ENCODE measurements at regions not wholly inside any gene's neighbourhood (a gene's known extent, or its start where the extent isn't known, plus 50 kb on each side); places are given as distances from the start of the nearest gene placed in this dataset.

DNA sequence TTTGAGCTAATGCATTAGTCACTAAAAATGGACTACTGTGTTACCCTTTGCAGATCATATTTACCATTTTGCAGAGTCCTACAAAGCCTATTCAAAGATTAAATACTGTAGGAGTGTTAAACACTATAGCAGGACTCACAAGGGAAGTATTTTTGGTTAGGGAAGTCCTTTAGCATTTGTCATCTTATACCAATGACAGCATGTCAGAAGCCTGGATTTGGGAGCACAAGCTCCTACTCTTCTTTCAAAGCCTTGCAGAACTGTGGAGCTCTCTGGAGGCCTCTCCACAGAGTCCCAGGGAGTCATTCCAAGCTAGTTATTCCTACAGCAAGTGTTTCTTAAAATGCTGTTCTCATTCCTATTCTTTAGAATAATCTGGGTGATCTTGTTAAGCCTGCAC lies 288.8 kb downstream of the PIK3R1 start:
- H3K27ac ChIP-seq (ENCODE audit: insufficient read depth in 1 of 2, low read depth in 1 of 2, low read length in 2 of 2, poor library complexity in 1 of 2, severe bottlenecking in 2 of 2), result no peak overlapping the region
- H3K4me3 ChIP-seq (ENCODE audit: control insufficient read depth in 1 of 7, extremely low read depth in 1 of 7, insufficient read depth in 4 of 7, low read depth in 2 of 7, low read length in 6 of 7), result no peak overlapping the region
- POLR2A ChIA-PET, result no interaction called here
- no peaks in the 10 kb centered on the region for H3K27me3 ChIP-seq (replicated peaks in 2 of 5; ENCODE audit: control insufficient read depth in 4 of 5, insufficient read depth in 5 of 5, low read length in 4 of 5)
- peaks cover 0 to 5% (median 0%) of the 10 kb centered on the region in 5 experiments for H3K9me3 ChIP-seq (ENCODE audit: control extremely low read depth in 1 of 5, control insufficient read depth in 4 of 5, insufficient read depth in 2 of 5, low read depth in 1 of 5, low read length in 4 of 5)
- no peaks in the 10 kb centered on the region for H3K36me3 ChIP-seq (ENCODE audit: control insufficient read depth in 4 of 4, insufficient read depth in 4 of 4, low read length in 3 of 4)
- CTCF ChIA-PET, result interaction anchor here (1.0 kb wide), 1 partner anchor 19 kb away, joined by 3 read pairs; no protein-coding TSS in a partner anchor
- no peak for DNase-seq
- H3K4me1 ChIP-seq (ENCODE audit: control extremely low read depth in 1 of 4, control insufficient read depth in 4 of 4, insufficient read depth in 4 of 4, low read length in 3 of 4), result no peaks in the 10 kb centered on the region

DNA sequence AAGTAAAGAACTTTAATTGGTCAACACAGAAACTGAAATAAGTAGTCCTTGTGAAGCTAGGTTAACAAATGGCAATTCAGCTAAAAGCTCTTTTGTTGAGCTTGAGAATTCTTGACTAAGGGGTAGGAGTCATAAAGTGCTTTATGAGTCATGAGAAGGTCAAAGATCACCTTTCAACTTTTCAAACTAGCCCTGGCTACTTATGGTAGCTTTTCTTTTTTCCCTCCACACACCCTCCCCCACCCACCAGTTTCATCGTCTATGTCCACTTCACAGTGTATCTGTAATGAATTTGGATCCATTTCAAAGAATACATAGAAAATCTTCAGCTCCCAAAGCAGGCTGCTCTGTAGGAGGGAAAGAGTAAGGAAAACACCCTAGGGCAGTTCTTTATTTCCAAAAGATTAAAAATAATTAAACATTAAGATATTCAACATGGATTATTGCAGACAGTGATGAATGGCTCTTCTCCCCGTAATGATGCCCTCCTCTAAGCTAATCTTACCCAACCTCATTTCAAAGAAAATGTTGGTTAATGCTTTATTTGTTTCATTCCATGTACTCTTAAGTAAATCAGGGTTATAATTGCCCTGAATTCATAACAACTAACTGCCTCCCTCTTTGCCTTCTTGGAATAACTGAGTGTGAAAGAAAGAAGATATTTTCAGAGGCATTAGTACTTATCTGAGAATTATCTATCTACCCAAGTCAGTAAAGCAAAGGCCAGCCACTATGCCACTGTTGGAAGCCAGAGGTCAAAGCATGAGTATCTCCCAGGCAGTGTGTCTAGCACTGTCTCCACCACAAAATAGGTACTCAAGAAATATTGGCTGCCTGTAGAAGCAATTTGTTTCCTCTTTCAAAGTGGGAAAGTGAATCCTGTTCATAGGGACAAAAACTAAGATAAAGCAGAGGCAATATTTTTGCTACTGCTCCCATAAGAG lies 290.6 kb downstream of the PIK3R1 start:
- ChIA-PET POLR2A (no interaction called here), CTCF (interaction anchor here (1.4 kb wide), 1 partner anchor 219 kb away, joined by 4 read pairs; no protein-coding TSS in a partner anchor)
- no peaks in the 10 kb centered on the region for H3K27me3 ChIP-seq (replicated peaks in 2 of 5; ENCODE audit: control insufficient read depth in 4 of 5, insufficient read depth in 5 of 5, low read length in 4 of 5)
- no peak overlapping the region for H3K27ac ChIP-seq (ENCODE audit: insufficient read depth in 1 of 2, low read depth in 1 of 2, low read length in 2 of 2, poor library complexity in 1 of 2, severe bottlenecking in 2 of 2)
- H3K9me3 ChIP-seq (ENCODE audit: control extremely low read depth in 1 of 5, control insufficient read depth in 4 of 5, insufficient read depth in 2 of 5, low read depth in 1 of 5, low read length in 4 of 5), result no peaks in the 10 kb centered on the region
- no peak overlapping the region for H3K4me3 ChIP-seq (ENCODE audit: control insufficient read depth in 1 of 7, extremely low read depth in 1 of 7, insufficient read depth in 4 of 7, low read depth in 2 of 7, low read length in 6 of 7)
- WGBS (ENCODE audit: insufficient coverage), result no CpG with 5 or more reads among the region's 2 CpGs
- no peak for DNase-seq
- H3K4me1 ChIP-seq (ENCODE audit: control extremely low read depth in 1 of 4, control insufficient read depth in 4 of 4, insufficient read depth in 4 of 4, low read length in 3 of 4), result no peaks in the 10 kb centered on the region
- H3K36me3 ChIP-seq (ENCODE audit: control insufficient read depth in 4 of 4, insufficient read depth in 4 of 4, low read length in 3 of 4), result no peaks in the 10 kb centered on the region

DNA sequence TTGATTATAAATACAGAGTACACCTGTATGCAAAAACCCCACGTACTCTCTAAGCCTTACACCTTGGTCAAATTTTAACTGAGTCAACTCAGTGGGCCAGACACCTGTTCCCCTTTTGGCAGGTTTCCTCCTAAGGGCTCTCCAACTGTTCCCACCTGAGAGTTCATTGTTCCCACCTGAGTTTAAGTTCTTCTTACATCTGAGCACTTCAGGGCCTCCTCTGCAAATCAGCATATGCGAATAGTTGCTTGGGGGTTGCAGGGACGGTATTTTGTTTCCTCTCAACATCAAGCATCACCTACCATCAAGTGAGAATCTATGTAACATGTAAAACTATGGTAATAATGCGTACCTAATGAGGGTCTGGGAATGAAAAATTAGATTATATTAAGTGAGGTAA lies 300.0 kb downstream of the PIK3R1 start:
- whole genome bisulfite sequencing (ENCODE audit: insufficient coverage), result 100% methylated on average over 1 of the region's 4 CpGs

GRCh38 chr5:68518286-68518685 lies 302.7 kb downstream of the PIK3R1 start:
- H3K4me1 ChIP-seq (ENCODE audit: control extremely low read depth in 1 of 4, control insufficient read depth in 4 of 4, insufficient read depth in 4 of 4, low read length in 3 of 4), result peaks cover 3 to 13% (median 8%) of the 10 kb centered on the region in 4 experiments
- H3K27ac ChIP-seq (ENCODE audit: insufficient read depth in 1 of 2, low read depth in 1 of 2, low read length in 2 of 2, poor library complexity in 1 of 2, severe bottlenecking in 2 of 2), result no peak overlapping the region
- no peaks in the 10 kb centered on the region for H3K27me3 ChIP-seq (replicated peaks in 2 of 5; ENCODE audit: control insufficient read depth in 4 of 5, insufficient read depth in 5 of 5, low read length in 4 of 5)
- 97% methylated on average over 3 of the region's 4 CpGs for WGBS (ENCODE audit: insufficient coverage)
- no peak overlapping the region for H3K4me3 ChIP-seq (ENCODE audit: control insufficient read depth in 1 of 7, extremely low read depth in 1 of 7, insufficient read depth in 4 of 7, low read depth in 2 of 7, low read length in 6 of 7)
- no peaks in the 10 kb centered on the region for H3K9me3 ChIP-seq (ENCODE audit: control extremely low read depth in 1 of 5, control insufficient read depth in 4 of 5, insufficient read depth in 2 of 5, low read depth in 1 of 5, low read length in 4 of 5)
- CTCF ChIA-PET, result no interaction called here
- POLR2A ChIA-PET, result no interaction called here
- no peaks in the 10 kb centered on the region for H3K36me3 ChIP-seq (ENCODE audit: control insufficient read depth in 4 of 4, insufficient read depth in 4 of 4, low read length in 3 of 4)
- no peak for DNase-seq

More for the DNA sequence above, 300.0 kb downstream of the PIK3R1 start:
- Histone ChIP-seq H3K9me3 (ENCODE audit: control extremely low read depth in 1 of 5, control insufficient read depth in 4 of 5, insufficient read depth in 2 of 5, low read depth in 1 of 5, low read length in 4 of 5) (no peaks in the 10 kb centered on the region), H3K4me1 (ENCODE audit: control extremely low read depth in 1 of 4, control insufficient read depth in 4 of 4, insufficient read depth in 4 of 4, low read length in 3 of 4) (peaks cover 3 to 13% (median 8%) of the 10 kb centered on the region in 4 experiments), H3K27ac (ENCODE audit: insufficient read depth in 1 of 2, low read depth in 1 of 2, low read length in 2 of 2, poor library complexity in 1 of 2, severe bottlenecking in 2 of 2) (no peak overlapping the region), H3K27me3 (replicated peaks in 2 of 5; ENCODE audit: control insufficient read depth in 4 of 5, insufficient read depth in 5 of 5, low read length in 4 of 5) (no peaks in the 10 kb centered on the region), H3K4me3 (ENCODE audit: control insufficient read depth in 1 of 7, extremely low read depth in 1 of 7, insufficient read depth in 4 of 7, low read depth in 2 of 7, low read length in 6 of 7) (no peak overlapping the region), H3K36me3 (ENCODE audit: control insufficient read depth in 4 of 4, insufficient read depth in 4 of 4, low read length in 3 of 4) (no peaks in the 10 kb centered on the region)
- ChIA-PET CTCF (no interaction called here), POLR2A (no interaction called here)
- DNase-seq, result no peak

DNA sequence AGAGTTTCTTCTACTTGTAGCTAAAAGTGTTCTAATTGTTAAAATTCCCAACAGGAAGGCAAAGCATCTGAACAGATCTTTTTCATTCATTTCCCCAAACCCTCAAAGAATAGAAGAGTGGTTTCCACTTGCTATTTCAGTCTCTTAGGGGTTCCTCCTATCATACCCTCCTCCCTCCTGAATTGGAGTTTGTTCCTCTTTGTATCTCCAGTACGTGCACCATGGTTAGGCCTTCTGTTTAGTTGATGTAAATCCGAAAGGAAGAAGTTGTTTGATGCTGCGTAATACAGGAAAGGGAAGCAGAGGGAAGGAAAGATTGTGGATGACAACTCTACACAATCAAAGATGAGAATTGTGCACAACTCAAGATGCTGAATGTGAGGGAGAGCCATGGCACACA lies 303.6 kb downstream of the PIK3R1 start:
- ChIA-PET CTCF (no interaction called here), POLR2A (no interaction called here)
- peak; percentile 23 to 75 (median 55) for DNase-seq
- Histone ChIP-seq H3K36me3 (ENCODE audit: control insufficient read depth in 4 of 4, insufficient read depth in 4 of 4, low read length in 3 of 4) (no peaks in the 10 kb centered on the region), H3K9me3 (ENCODE audit: control extremely low read depth in 1 of 5, control insufficient read depth in 4 of 5, insufficient read depth in 2 of 5, low read depth in 1 of 5, low read length in 4 of 5) (no peaks in the 10 kb centered on the region), H3K27ac (ENCODE audit: insufficient read depth in 1 of 2, low read depth in 1 of 2, low read length in 2 of 2, poor library complexity in 1 of 2, severe bottlenecking in 2 of 2) (no peak overlapping the region), H3K4me1 (ENCODE audit: control extremely low read depth in 1 of 4, control insufficient read depth in 4 of 4, insufficient read depth in 4 of 4, low read length in 3 of 4) (peaks cover 3 to 13% (median 8%) of the 10 kb centered on the region in 4 experiments), H3K4me3 (ENCODE audit: control insufficient read depth in 1 of 7, extremely low read depth in 1 of 7, insufficient read depth in 4 of 7, low read depth in 2 of 7, low read length in 6 of 7) (peak overlapping the region in 1 of 7 experiments; percentile 36), H3K27me3 (replicated peaks in 2 of 5; ENCODE audit: control insufficient read depth in 4 of 5, insufficient read depth in 5 of 5, low read length in 4 of 5) (no peaks in the 10 kb centered on the region)
- WGBS (ENCODE audit: insufficient coverage), result 0% methylated on average over 2 of the region's 3 CpGs

DNA sequence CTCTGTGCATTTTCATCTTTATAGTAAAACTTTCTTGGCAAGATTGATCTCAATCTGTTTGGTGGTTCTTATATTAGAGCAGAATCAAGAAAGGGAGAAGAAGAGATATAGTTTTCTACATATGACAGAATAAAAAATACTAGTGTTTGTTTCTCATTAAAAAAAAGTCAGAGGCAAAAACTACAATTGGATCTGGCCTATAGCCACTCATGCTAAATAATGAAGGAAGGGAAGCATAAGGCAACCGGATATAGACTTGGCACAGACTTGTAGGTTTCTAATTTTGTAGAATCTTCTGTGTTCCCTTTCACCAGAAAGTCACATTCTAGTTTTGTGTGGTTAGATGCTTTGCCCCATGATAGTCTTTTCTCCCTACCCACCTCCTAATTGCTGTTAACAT lies 306.2 kb downstream of the PIK3R1 start:
- Histone ChIP-seq H3K27me3 (replicated peaks in 2 of 5; ENCODE audit: control insufficient read depth in 4 of 5, insufficient read depth in 5 of 5, low read length in 4 of 5) (no peaks in the 10 kb centered on the region), H3K4me3 (ENCODE audit: control insufficient read depth in 1 of 7, extremely low read depth in 1 of 7, insufficient read depth in 4 of 7, low read depth in 2 of 7, low read length in 6 of 7) (no peak overlapping the region), H3K4me1 (ENCODE audit: control extremely low read depth in 1 of 4, control insufficient read depth in 4 of 4, insufficient read depth in 4 of 4, low read length in 3 of 4) (peaks cover 3 to 13% (median 8%) of the 10 kb centered on the region in 4 experiments), H3K27ac (ENCODE audit: insufficient read depth in 1 of 2, low read depth in 1 of 2, low read length in 2 of 2, poor library complexity in 1 of 2, severe bottlenecking in 2 of 2) (no peak overlapping the region), H3K36me3 (ENCODE audit: control insufficient read depth in 4 of 4, insufficient read depth in 4 of 4, low read length in 3 of 4) (no peaks in the 10 kb centered on the region), H3K9me3 (ENCODE audit: control extremely low read depth in 1 of 5, control insufficient read depth in 4 of 5, insufficient read depth in 2 of 5, low read depth in 1 of 5, low read length in 4 of 5) (peaks cover 0 to 3% (median 0%) of the 10 kb centered on the region in 5 experiments)
- ChIA-PET POLR2A (no interaction called here), CTCF (no interaction called here)
- WGBS (ENCODE audit: insufficient coverage), result no CpG with 5 or more reads among the region's 1 CpG
- no peak for DNase-seq

GRCh38 chr5:68522863-68523262 lies 307.3 kb downstream of the PIK3R1 start:
- Histone ChIP-seq H3K27me3 (replicated peaks in 2 of 5; ENCODE audit: control insufficient read depth in 4 of 5, insufficient read depth in 5 of 5, low read length in 4 of 5) (no peaks in the 10 kb centered on the region), H3K4me1 (ENCODE audit: control extremely low read depth in 1 of 4, control insufficient read depth in 4 of 4, insufficient read depth in 4 of 4, low read length in 3 of 4) (peaks cover 3 to 13% (median 8%) of the 10 kb centered on the region in 4 experiments), H3K4me3 (ENCODE audit: control insufficient read depth in 1 of 7, extremely low read depth in 1 of 7, insufficient read depth in 4 of 7, low read depth in 2 of 7, low read length in 6 of 7) (no peak overlapping the region), H3K27ac (ENCODE audit: insufficient read depth in 1 of 2, low read depth in 1 of 2, low read length in 2 of 2, poor library complexity in 1 of 2, severe bottlenecking in 2 of 2) (no peak overlapping the region), H3K9me3 (ENCODE audit: control extremely low read depth in 1 of 5, control insufficient read depth in 4 of 5, insufficient read depth in 2 of 5, low read depth in 1 of 5, low read length in 4 of 5) (peaks cover 0 to 9% (median 0%) of the 10 kb centered on the region in 5 experiments), H3K36me3 (ENCODE audit: control insufficient read depth in 4 of 4, insufficient read depth in 4 of 4, low read length in 3 of 4) (no peaks in the 10 kb centered on the region)
- ChIA-PET POLR2A (no interaction called here), CTCF (no interaction called here)
- no peak for DNase-seq
- no CpG with 5 or more reads among the region's 4 CpGs for WGBS (ENCODE audit: insufficient coverage)

All from common myeloid progenitor, CD34-positive (primary cell).